Activated CD4-positive, alpha-beta T cell treated with anti-CD3 and anti-CD28 coated beads for 1 hour (primary cell): ENCODE measurements at regions not wholly inside any gene's neighbourhood (a gene's known extent, or its start where the extent isn't known, plus 50 kb on each side); places are given as distances from the start of the nearest gene placed in this dataset.
"Not testable (repeated sequence)": the region's sequence is repeated elsewhere in the genome, so short reads cannot be mapped to it uniquely, and the experiment has no call there.

ENCODE experiments used
- DNase-seq: peaks from one replicate; pipeline ENCODE4 v3.0.0-alpha.2; 2020

- DNase-seq: no peak
These were observed 82.3 kb upstream of the XPO1 start for GRCh38 chr2:61620244-61621159.

GRCh38 chr2:61619561-61619960 lies 81.4 kb upstream of the XPO1 start:
- DNase-seq: no peak

GRCh38 chr2:61617610-61618009 lies 79.5 kb upstream of the XPO1 start:
- DNase-seq: no peak

- no peak for DNase-seq
These were observed 67.1 kb upstream of the XPO1 start for GRCh38 chr2:61605245-61605644.

- no peak for DNase-seq
These were observed 66.3 kb upstream of the XPO1 start for GRCh38 chr2:61604433-61604832.

- DNase-seq: not testable (repeated sequence)
These were observed 60.5 kb upstream of the XPO1 start for GRCh38 chr2:61598515-61599156.

- no peak for DNase-seq
These were observed 59.4 kb upstream of the XPO1 start for GRCh38 chr2:61597300-61598289.

GRCh38 chr2:61594201-61594600 lies 56.0 kb upstream of the XPO1 start:
- not testable (repeated sequence) for DNase-seq

- not testable (repeated sequence) for DNase-seq
These were observed 55.5 kb upstream of the XPO1 start for GRCh38 chr2:61593648-61594047.

- no peak for DNase-seq
These were observed 52.1 kb upstream of the XPO1 start for GRCh38 chr2:61590214-61590613.

GRCh38 chr2:61588566-61588965 lies 50.4 kb upstream of the XPO1 start:
- no peak for DNase-seq
